Fibroblast of lung (primary cell): ENCODE measurements at regions not wholly inside any gene's neighbourhood (a gene's known extent, or its start where the extent isn't known, plus 50 kb on each side); places are given as distances from the start of the nearest gene placed in this dataset.

ENCODE experiments used
- DNase-seq, 2 donors: peaks; one replicate each; pipeline versions ENCODE4 v3.0.0 to v3.0.0-alpha.2; 2010; ENCODE audit warnings: low read depth in 2 of 2
- H2AFZ ChIP-seq: 2 replicates; pipeline ENCODE4 v1.5.1; 2012; ENCODE audit warnings: low read length, control low read depth, inconsistent platforms
- H3K27ac ChIP-seq: 2 replicates; pipeline ENCODE4 v1.5.1; 2011; ENCODE audit warnings: low read length, control low read depth; ENCODE audit not compliant: insufficient read depth
- H3K27me3 ChIP-seq: 2 replicates; pipeline ENCODE4 v1.5.1; 2011; ENCODE audit warnings: mild to moderate bottlenecking, low read length; ENCODE audit not compliant: control insufficient read depth, insufficient read depth
- H3K36me3 ChIP-seq: 2 replicates; pipeline ENCODE4 v1.5.1; 2011; ENCODE audit warnings: low read length; ENCODE audit not compliant: control insufficient read depth, insufficient read depth
- H3K4me1 ChIP-seq: 2 replicates; pipeline ENCODE4 v1.5.1; 2011; ENCODE audit warnings: low read length; ENCODE audit not compliant: control insufficient read depth, insufficient read depth; ENCODE audit errors: extremely low read depth
- H3K4me2 ChIP-seq: 2 replicates; pipeline ENCODE4 v1.5.1; 2011; ENCODE audit warnings: low read length, control low read depth; ENCODE audit not compliant: insufficient read depth; ENCODE audit errors: extremely low read depth
- H3K4me3 ChIP-seq, 4 experiments: fragments of 200-600 bp in 1 of 4; sonication (generic) in 1 of 4; replicated peaks in 1 of 4; 2 replicates each; pipeline ENCODE4 v1.5.1; 2011 to 2016; ENCODE audit warnings: low read length in 4 of 4, low read depth in 3 of 4, mild to moderate bottlenecking in 3 of 4, control low read depth in 2 of 4, inconsistent platforms in 1 of 4, mixed read lengths in 1 of 4; ENCODE audit not compliant: insufficient read depth in 1 of 4; ENCODE audit errors: control extremely low read depth in 1 of 4
- H3K79me2 ChIP-seq: 2 replicates; pipeline ENCODE4 v1.5.1; 2012; ENCODE audit warnings: mild to moderate bottlenecking, low read length, inconsistent platforms; ENCODE audit not compliant: control insufficient read depth, insufficient read depth
- H3K9ac ChIP-seq: 2 replicates; pipeline ENCODE4 v1.5.1; 2011; ENCODE audit warnings: mild to moderate bottlenecking, low read length, control low read depth; ENCODE audit not compliant: insufficient read depth
- H3K9me3 ChIP-seq: 2 replicates; pipeline ENCODE4 v1.5.1; 2012; ENCODE audit warnings: low read depth, low read length; ENCODE audit not compliant: control insufficient read depth, insufficient read depth
- H4K20me1 ChIP-seq: 2 replicates; pipeline ENCODE4 v1.5.1; 2011; ENCODE audit warnings: low read length; ENCODE audit not compliant: control insufficient read depth, insufficient read depth; ENCODE audit errors: extremely low read depth
- CTCF ChIP-seq, 2 donors: IDR thresholded peaks in 1 of 2; conservative IDR thresholded peaks in 1 of 2; 1 replicate in 1 of 2; 2 replicates in 1 of 2; pipeline ENCODE4 v1.5.1; 2011 to 2012; ENCODE audit warnings: low read length in 2 of 2, control low read depth in 1 of 2, inconsistent platforms in 1 of 2, low read depth in 1 of 2, mild to moderate bottlenecking in 1 of 2
- EZH2 ChIP-seq: IDR thresholded peaks from 2 replicates; pipeline ENCODE4 v1.5.1; 2012; ENCODE audit warnings: low read length, control low read depth, mild to moderate bottlenecking; ENCODE audit errors: missing control alignments

- H3K4me1 ChIP-seq: no peaks in the 10 kb centered on the region
- H3K4me2 ChIP-seq: no peak overlapping the region
- no peaks in the 10 kb centered on the region for H3K27me3 ChIP-seq
- peaks cover 37% of the 10 kb centered on the region for H3K36me3 ChIP-seq
- no peaks in the 10 kb centered on the region for H3K9me3 ChIP-seq
- no peaks in the 10 kb centered on the region for H3K79me2 ChIP-seq
- H2AFZ ChIP-seq: no peak overlapping the region
- H3K9ac ChIP-seq: no peak overlapping the region
- no peak for DNase-seq
- no peak for TF ChIP-seq CTCF (conservative IDR thresholded peaks at IDR 0.05 in 1 of 2, IDR thresholded peaks at IDR 0.05 in 1 of 2; ENCODE audit: low read depth in 1 of 2, low read length in 2 of 2)
- TF ChIP-seq EZH2: no peak
- no peak overlapping the region for H3K4me3 ChIP-seq
- H4K20me1 ChIP-seq: no peaks in the 10 kb centered on the region
- no peak overlapping the region for H3K27ac ChIP-seq
Measured at GRCh38 chr19:5218963-5219530, 121.6 kb downstream of the PTPRS start.

- no peak overlapping the region for H3K4me2 ChIP-seq
- no peak overlapping the region for H2AFZ ChIP-seq
- no peak overlapping the region for H3K27ac ChIP-seq
- H3K79me2 ChIP-seq: no peaks in the 10 kb centered on the region
- TF ChIP-seq EZH2: no peak
- no peak for TF ChIP-seq CTCF (conservative IDR thresholded peaks at IDR 0.05 in 1 of 2, IDR thresholded peaks at IDR 0.05 in 1 of 2; ENCODE audit: low read depth in 1 of 2, low read length in 2 of 2)
- H3K27me3 ChIP-seq: no peaks in the 10 kb centered on the region
- H3K9ac ChIP-seq: no peak overlapping the region
- no peaks in the 10 kb centered on the region for H3K9me3 ChIP-seq
- no peaks in the 10 kb centered on the region for H4K20me1 ChIP-seq
- H3K4me3 ChIP-seq: no peak overlapping the region
- no peaks in the 10 kb centered on the region for H3K4me1 ChIP-seq
- peaks cover 37% of the 10 kb centered on the region for H3K36me3 ChIP-seq
- no peak for DNase-seq
Measured at GRCh38 chr19:5218255-5218855, 122.3 kb downstream of the PTPRS start.

GRCh38 chr19:5217171-5217570, 123.4 kb downstream of the PTPRS start:
- DNase-seq: no peak
- H2AFZ ChIP-seq: no peak overlapping the region
- H3K4me1 ChIP-seq: no peaks in the 10 kb centered on the region
- no peaks in the 10 kb centered on the region for H3K9me3 ChIP-seq
- no peak overlapping the region for H3K4me3 ChIP-seq
- H3K9ac ChIP-seq: no peak overlapping the region
- no peaks in the 10 kb centered on the region for H3K79me2 ChIP-seq
- no peaks in the 10 kb centered on the region for H3K27me3 ChIP-seq
- H3K4me2 ChIP-seq: no peak overlapping the region
- TF ChIP-seq CTCF (conservative IDR thresholded peaks at IDR 0.05 in 1 of 2, IDR thresholded peaks at IDR 0.05 in 1 of 2; ENCODE audit: low read depth in 1 of 2, low read length in 2 of 2): no peak
- no peak for TF ChIP-seq EZH2
- no peaks in the 10 kb centered on the region for H4K20me1 ChIP-seq
- H3K36me3 ChIP-seq: peaks cover 39% of the 10 kb centered on the region
- no peak overlapping the region for H3K27ac ChIP-seq
